DMS 273 (cell line): ENCODE measurements at regions not wholly inside any gene's neighbourhood (a gene's known extent, or its start where the extent isn't known, plus 50 kb on each side); places are given as distances from the start of the nearest gene placed in this dataset.
A peak's percentile ranks its signal among the peaks of the same experiment; 100 is the strongest.

Experiments used
- DNase-seq: peaks from one replicate; lab custom pipeline; 2025; ENCODE audit not compliant: unreplicated experiment; lab: John Stamatoyannopoulos, UW

- DNase-seq, result peak; percentile 14
These were observed 218.1 kb upstream of the CDH8 start for GRCh38 chr16:62254372-62254771.

GRCh38 chr16:62253966-62254365 lies 217.7 kb upstream of the CDH8 start:
- DNase-seq, result peak; percentile 14

GRCh38 chr16:62249069-62249468 lies 212.8 kb upstream of the CDH8 start:
- DNase-seq, result no peak

DNA sequence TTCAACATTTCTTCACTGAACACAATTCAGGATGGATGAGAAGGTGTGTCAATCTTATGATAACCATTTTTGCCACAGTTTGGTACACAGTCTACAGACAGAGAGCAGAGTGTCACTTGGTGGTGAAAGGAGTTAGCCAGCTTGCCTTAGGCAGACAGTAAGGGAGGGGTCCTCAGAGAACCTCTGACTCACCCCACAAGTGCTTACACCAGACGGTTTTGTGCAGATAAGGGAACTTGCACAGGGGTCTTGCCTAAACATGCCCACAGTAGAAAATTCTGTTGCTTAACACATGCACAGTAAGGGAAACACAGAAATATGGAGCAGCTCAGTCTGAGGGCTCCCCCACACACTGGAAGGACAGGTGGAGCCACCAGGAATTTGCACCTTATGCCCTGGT lies 204.5 kb upstream of the CDH8 start:
- peak; percentile 73 for DNase-seq

GRCh38 chr16:62225675-62226074 lies 189.4 kb upstream of the CDH8 start:
- peak; percentile 77 for DNase-seq

- no peak for DNase-seq
These were observed 188.5 kb upstream of the CDH8 start for GRCh38 chr16:62224646-62225209.

- no peak for DNase-seq
These were observed 180.6 kb upstream of the CDH8 start for GRCh38 chr16:62216837-62217236.

GRCh38 chr16:62213763-62214162 lies 177.5 kb upstream of the CDH8 start:
- peak; percentile 44 for DNase-seq

DNA sequence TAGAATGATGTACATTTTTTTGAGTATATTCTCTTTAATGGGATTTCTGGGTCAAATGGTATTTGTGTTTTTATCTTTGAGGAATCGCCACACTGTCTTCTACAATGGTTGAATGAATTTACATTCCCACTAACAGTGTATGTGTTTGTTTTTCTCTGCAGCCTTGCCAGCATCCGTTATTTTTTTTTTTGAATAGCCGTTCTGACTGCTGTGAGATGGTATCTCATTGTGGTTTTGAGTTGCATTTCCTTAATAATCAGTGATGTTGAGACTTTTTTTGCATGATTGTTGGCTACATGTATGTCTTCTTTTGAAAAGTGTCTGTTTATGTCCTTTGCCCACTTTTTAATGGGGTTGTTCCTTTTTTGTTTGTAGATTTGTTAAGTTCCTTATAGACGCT lies 172.7 kb upstream of the CDH8 start:
- DNase-seq, result no peak

DNA sequence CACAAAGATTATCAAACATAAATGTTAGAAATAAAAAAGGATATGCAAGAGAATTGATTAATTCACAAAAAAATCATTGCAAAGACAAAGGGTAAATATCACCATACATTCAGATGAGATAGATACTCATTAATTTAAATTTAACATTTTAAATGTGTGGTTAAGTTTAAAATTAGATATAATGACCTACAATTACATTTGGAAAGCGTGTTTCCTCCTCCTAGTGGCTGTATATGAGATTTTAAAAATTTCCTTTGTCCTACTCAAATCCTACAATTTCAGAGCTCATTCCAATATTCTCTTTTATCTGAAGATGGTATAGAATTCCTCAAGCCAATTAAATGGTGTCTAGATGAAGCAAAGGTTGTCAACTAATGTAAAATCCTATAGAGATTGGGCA lies 169.2 kb upstream of the CDH8 start:
- DNase-seq, result no peak

DNA sequence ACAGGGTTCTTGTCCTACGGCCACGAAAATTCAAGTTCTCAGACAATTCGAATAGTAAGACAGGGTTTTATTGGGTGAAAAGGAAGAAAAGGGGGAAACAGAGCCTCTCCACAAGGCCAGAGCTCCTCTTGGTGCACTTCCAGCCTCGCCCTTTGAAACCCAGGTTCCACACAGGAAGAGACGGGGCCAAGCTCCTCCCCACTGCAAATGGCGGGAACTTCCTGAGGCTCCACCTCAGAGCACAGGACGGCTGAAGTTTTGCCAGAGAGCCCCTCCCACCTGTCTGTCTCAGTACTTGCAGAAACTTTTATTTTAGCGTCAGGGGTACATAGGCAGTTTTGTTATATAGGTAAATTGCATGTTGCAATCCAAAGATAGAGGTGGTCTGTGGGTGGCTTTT lies 165.7 kb upstream of the CDH8 start:
- DNase-seq, result no peak

- peak; percentile 1 for DNase-seq
These were observed 158.6 kb upstream of the CDH8 start for GRCh38 chr16:62194828-62195227.

GRCh38 chr16:62190426-62190825 lies 154.2 kb upstream of the CDH8 start:
- peak; percentile 71 for DNase-seq

- no peak for DNase-seq
These were observed 141.3 kb upstream of the CDH8 start for GRCh38 chr16:62177351-62178203.

DNA sequence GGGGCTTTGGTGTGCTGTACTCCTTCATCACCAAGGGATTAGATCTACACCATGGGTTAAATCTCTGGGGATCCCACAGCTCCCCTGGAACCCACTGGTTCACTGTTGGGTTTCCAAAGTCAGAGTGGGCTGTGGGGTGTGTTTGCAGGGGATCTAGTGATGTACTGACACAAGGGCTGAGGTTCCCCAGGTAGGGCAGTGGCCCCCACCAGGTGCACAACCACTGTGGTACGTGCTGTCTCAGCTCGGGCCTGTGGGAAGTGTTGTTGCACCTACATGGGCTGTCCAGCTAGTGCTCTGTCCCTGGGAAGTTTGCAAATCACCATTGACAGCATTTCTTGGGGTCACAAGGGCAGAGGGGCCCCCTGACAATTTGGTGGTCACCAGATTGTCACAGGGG lies 134.4 kb upstream of the CDH8 start:
- no peak for DNase-seq

DNA sequence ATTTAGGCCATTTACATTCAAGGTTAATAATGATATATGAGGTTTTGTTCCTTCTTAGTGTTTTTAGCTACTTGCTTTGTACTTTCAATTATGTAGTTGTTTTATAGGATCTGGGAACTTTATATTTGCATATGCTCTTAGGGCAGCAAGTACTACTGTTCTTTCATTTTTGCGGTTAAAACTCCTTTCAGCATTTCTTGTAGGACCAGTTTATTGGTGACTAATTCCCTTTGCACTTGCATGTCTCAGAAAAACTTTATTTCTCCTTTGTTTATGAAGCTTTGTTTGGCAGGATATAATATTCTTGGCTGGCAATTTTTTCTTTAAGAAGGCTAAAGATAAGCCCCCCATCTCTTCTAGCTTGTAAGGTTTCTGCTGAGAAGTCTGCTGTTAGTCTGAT lies 131.3 kb upstream of the CDH8 start:
- no peak for DNase-seq

- DNase-seq, result no peak
These were observed 121.3 kb upstream of the CDH8 start for GRCh38 chr16:62157544-62157943.

GRCh38 chr16:62156971-62157370 lies 120.7 kb upstream of the CDH8 start:
- DNase-seq, result no peak

DNA sequence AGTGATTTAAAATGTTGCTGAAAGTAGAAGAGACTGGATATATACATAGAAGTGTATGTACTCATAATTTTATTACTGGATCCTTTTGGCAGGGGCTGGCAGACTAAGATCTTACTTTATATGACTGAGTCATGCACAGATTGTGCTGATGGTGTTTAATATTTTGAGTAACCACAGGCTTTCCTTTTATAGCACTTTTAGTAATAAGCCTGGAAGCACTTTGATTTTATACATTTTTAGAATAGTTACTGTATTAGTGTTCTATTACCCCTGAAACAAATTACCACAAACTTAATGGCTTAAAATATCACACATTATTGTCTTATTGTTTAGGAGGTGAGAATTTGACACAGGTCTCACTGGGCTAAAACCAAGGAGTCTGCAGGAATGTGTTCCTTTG lies 113.4 kb upstream of the CDH8 start:
- no peak for DNase-seq

DNA sequence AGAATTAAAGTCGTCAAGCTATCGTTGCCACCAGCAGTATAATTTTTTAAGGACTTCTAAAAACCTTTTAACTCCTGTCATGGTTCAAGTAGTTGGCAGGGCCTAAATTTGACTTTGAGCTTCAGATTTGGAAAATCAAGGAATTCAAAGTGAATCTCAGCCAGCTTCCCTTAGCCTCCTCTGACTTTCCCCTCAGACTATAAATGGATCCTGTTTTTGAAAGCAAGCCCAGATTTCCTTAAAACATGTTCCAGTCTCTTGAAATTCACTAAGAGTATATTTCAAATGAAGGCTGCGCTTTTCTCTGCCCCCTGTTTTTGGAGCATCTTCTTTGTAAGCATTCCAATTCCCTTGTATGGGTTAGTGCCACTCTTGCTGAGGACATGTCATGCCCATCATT lies 101.8 kb upstream of the CDH8 start:
- no peak for DNase-seq

- no peak for DNase-seq
These were observed 99.7 kb upstream of the CDH8 start for GRCh38 chr16:62135911-62136310.

GRCh38 chr16:62135446-62135845 lies 99.2 kb upstream of the CDH8 start:
- DNase-seq, result no peak

DNA sequence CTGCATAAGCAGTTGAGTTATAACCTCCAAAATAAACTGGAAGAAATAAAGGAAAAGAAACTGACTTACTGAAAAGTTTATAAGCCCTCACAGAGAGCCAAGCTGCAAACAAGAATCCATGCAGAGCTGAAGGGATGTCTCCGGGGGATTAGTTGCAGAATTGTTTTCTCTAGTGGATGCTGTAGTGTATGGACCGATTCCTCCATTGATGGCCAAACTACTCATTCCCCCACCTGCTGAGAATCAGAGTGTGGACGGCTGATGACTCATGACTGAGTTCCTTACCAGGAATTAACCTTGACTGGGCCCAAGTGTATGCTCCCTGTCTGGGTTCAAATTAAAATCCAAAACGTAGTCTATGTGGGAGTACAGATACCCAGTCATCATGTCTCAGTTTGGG lies 93.9 kb upstream of the CDH8 start:
- no peak for DNase-seq
